ENCODE measurements at regions not wholly inside any gene's neighbourhood (a gene's known extent, or its start where the extent isn't known, plus 50 kb on each side); places are given as distances from the start of the nearest gene placed in this dataset.

- TF ChIP-seq POLR2AphosphoS5 (IDR thresholded peaks at IDR 0.05; ENCODE audit: insufficient read depth, low read depth, low read length) (no peak), CTCF (IDR thresholded peaks at IDR 0.05; ENCODE audit: extremely low read depth in 1 of 2, insufficient read depth in 1 of 2, low read depth in 1 of 2, low read length in 2 of 2) (no peak), EZH2 (IDR thresholded peaks at IDR 0.05; ENCODE audit: borderline replicate concordance, low read depth, low read length, severe bottlenecking) (no peak), GATA2 (IDR thresholded peaks at IDR 0.05; ENCODE audit: insufficient read depth, insufficient read length, low read depth, low read length) (no peak), POLR2A (IDR thresholded peaks at IDR 0.05; ENCODE audit: low read depth, low read length) (no peak), MYC (IDR thresholded peaks at IDR 0.05; ENCODE audit: low read depth, low read length) (no peak), FOS (IDR thresholded peaks at IDR 0.05; ENCODE audit: borderline replicate concordance, insufficient read depth, low read length) (no peak)
Observed at GRCh38 chr18:25420077-25420825, 68.3 kb upstream of the ZNF521 start.
